HCT116 (cell line): ENCODE measurements at regions not wholly inside any gene's neighbourhood (a gene's known extent, or its start where the extent isn't known, plus 50 kb on each side); places are given as distances from the start of the nearest gene placed in this dataset.

Source experiments
- ATAC-seq: fragments of 200-7000 bp; cut with Tn5 transposase; 2 replicates; pipeline ENCODE4 v1.9.1; 2020; ENCODE audit warnings: mild to moderate bottlenecking, moderate library complexity
- BruUV-seq: library from RNA; stranded (reverse); fragments of 400-500 nt; replicated peaks from 2 replicates; lab custom pipeline; 2021; lab: Mats Ljungman, UMichigan
- CTCF ChIA-PET: fragments of 300-600 bp; sonication (Branson Sonifier 250); formaldehyde crosslinking; loops from one replicate; lab custom pipeline; 2021; ENCODE audit warnings: antibody characterized with exemption; lab: Charles Lee
- POLR2A ChIA-PET: fragments of 300-600, 350-600 bp; sonication (Branson Sonifier 250); formaldehyde crosslinking; loops from one replicate; lab custom pipeline; 2021; ENCODE audit warnings: antibody characterized with exemption; lab: Charles Lee
- RAD21 ChIA-PET, 2 experiments: fragments of 300-600 bp; sonication (Branson Sonifier 250); formaldehyde crosslinking; loops; one replicate each; lab custom pipeline; 2023; ENCODE audit warnings: low total read pairs in 2 of 2; ENCODE audit not compliant: uncharacterized antibody in 2 of 2, unreplicated experiment in 2 of 2, low non-redundant PET in 1 of 2; lab: Charles Lee
- DNase-seq: peaks from one replicate; pipeline ENCODE4 v3.0.0-alpha.2; 2010; ENCODE audit warnings: low read depth, low spot score
- H2AFZ ChIP-seq: fragments of 200-600 bp; shearing (Covaris generic), sonication (generic); 2 replicates; pipeline ENCODE4 v1.6.1; 2017; ENCODE audit warnings: low read depth, mixed run types, mixed read lengths, antibody characterized with exemption, low read length; ENCODE audit not compliant: poor library complexity, severe bottlenecking
- H3K27ac ChIP-seq: 2 replicates; pipeline ENCODE4 v1.5.1; 2012; ENCODE audit warnings: low read depth, low read length
- H3K27me3 ChIP-seq: fragments of 200-600 bp; sonication (generic); 2 replicates; pipeline ENCODE4 v1.6.1; 2016; ENCODE audit warnings: mixed run types, low read length, mixed read lengths; ENCODE audit not compliant: insufficient read depth
- H3K36me3 ChIP-seq, 2 experiments: fragments of 200-500 bp in 1 of 2; fragments of 200-600 bp in 1 of 2; sonication (Bioruptor generic) in 1 of 2; sonication (generic) in 1 of 2; 2 replicates each; pipeline versions ENCODE4 v1.5.1 to v1.6.1; 2014 to 2016; ENCODE audit warnings: low read length in 2 of 2, inconsistent platforms in 1 of 2, mixed read lengths in 1 of 2, mixed run types in 1 of 2; ENCODE audit not compliant: insufficient read depth in 2 of 2, control insufficient read depth in 1 of 2
- H3K4me1 ChIP-seq, 2 experiments: fragments of 200-600 bp in 1 of 2; sonication (generic) in 1 of 2; 2 replicates each; pipeline versions ENCODE4 v1.5.1 to v1.6.1; 2012 to 2017; ENCODE audit warnings: low read length in 2 of 2, inconsistent platforms in 1 of 2, mild to moderate bottlenecking in 1 of 2, mixed read lengths in 1 of 2, mixed run types in 1 of 2, moderate library complexity in 1 of 2; ENCODE audit not compliant: insufficient read depth in 2 of 2, control insufficient read depth in 1 of 2
- H3K4me2 ChIP-seq: fragments of 200-600 bp; sonication (generic); 2 replicates; pipeline ENCODE4 v1.6.1; 2017; ENCODE audit warnings: mixed run types, low read length, mixed read lengths
- H3K4me3 ChIP-seq, 2 experiments: fragments of 200-600 bp in 1 of 2; sonication (generic) in 1 of 2; replicated peaks in 1 of 2; 2 replicates each; pipeline ENCODE4 v1.5.1; 2011 to 2016; ENCODE audit warnings: low read length in 2 of 2, control low read depth in 1 of 2, low read depth in 1 of 2, mild to moderate bottlenecking in 1 of 2, mixed read lengths in 1 of 2, mixed run types in 1 of 2
- H3K79me2 ChIP-seq: fragments of 200-600 bp; sonication (generic); 2 replicates; pipeline ENCODE4 v1.6.1; 2017; ENCODE audit warnings: mild to moderate bottlenecking, mixed run types, low read length, moderate library complexity, mixed read lengths; ENCODE audit not compliant: insufficient read depth
- H3K9ac ChIP-seq: fragments of 200-600 bp; sonication (generic); 2 replicates; pipeline ENCODE4 v1.6.1; 2016; ENCODE audit warnings: low read length, mixed read lengths
- H3K9me2 ChIP-seq: fragments of 200-600 bp; sonication (generic), shearing (Covaris generic); 2 replicates; pipeline ENCODE4 v1.6.1; 2017; ENCODE audit warnings: mixed run types, mild to moderate bottlenecking, moderate library complexity; ENCODE audit not compliant: insufficient read depth
- H3K9me3 ChIP-seq, 2 experiments: fragments of 200-500 bp in 1 of 2; fragments of 200-600 bp in 1 of 2; sonication (Bioruptor generic) in 1 of 2; sonication (generic) in 1 of 2; 2 replicates each; pipeline ENCODE4 v1.6.1; 2014 to 2017; ENCODE audit warnings: low read length in 2 of 2, mixed read lengths in 2 of 2, inconsistent platforms in 1 of 2, low read depth in 1 of 2, mild to moderate bottlenecking in 1 of 2, mixed run types in 1 of 2, moderate library complexity in 1 of 2; ENCODE audit not compliant: control insufficient read depth in 1 of 2, insufficient read depth in 1 of 2
- H4K20me1 ChIP-seq: fragments of 200-600 bp; sonication (generic), shearing (Covaris generic); 2 replicates; pipeline ENCODE4 v1.6.1; 2017; ENCODE audit warnings: mixed run types, mild to moderate bottlenecking, moderate library complexity; ENCODE audit not compliant: insufficient read depth
- ATF3 ChIP-seq: IDR thresholded peaks from 2 replicates; pipeline ENCODE4 v1.6.1; 2012
- CBX3 ChIP-seq: IDR thresholded peaks from 2 replicates; pipeline ENCODE4 v1.6.1; 2012; ENCODE audit warnings: low read depth
- CEBPB ChIP-seq: IDR thresholded peaks from 2 replicates; pipeline ENCODE4 v1.6.1; 2012; ENCODE audit warnings: low read depth
- FOSL1 ChIP-seq: IDR thresholded peaks from 2 replicates; pipeline ENCODE4 v1.6.1; 2012; ENCODE audit warnings: low read depth
- JUND ChIP-seq: IDR thresholded peaks from 2 replicates; pipeline ENCODE4 v1.6.1; 2012
- MAX ChIP-seq: IDR thresholded peaks from 2 replicates; pipeline ENCODE4 v1.6.1; 2012
- POLR2AphosphoS5 ChIP-seq: IDR thresholded peaks from 2 replicates; pipeline ENCODE4 v1.6.1; 2011; ENCODE audit warnings: mild to moderate bottlenecking, low read depth, low read length, moderate library complexity
- SP1 ChIP-seq: IDR thresholded peaks from 2 replicates; pipeline ENCODE4 v1.6.1; 2012; ENCODE audit warnings: low read depth
- YY1 ChIP-seq: IDR thresholded peaks from 2 replicates; pipeline ENCODE4 v1.6.1; 2011; ENCODE audit warnings: low read length, low read depth, moderate library complexity, mild to moderate bottlenecking; ENCODE audit not compliant: insufficient replicate concordance; ENCODE audit errors: extremely low read depth
- ZNF274 ChIP-seq: fragments of 200-500 bp; sonication (Bioruptor generic); IDR thresholded peaks from 2 replicates; pipeline ENCODE4 v1.6.1; 2014; ENCODE audit warnings: mild to moderate bottlenecking, low read depth, low read length, inconsistent platforms
- intact Hi-C: fragments of 100-400 bp; cut with micrococcal nuclease; formaldehyde crosslinking; loops from 2 replicates; pipeline ENCODE4 v1.10.0; 2022

- Histone ChIP-seq H3K27ac (no peak overlapping the region), H3K4me3 (no peak overlapping the region), H3K4me1 (no peaks in the 10 kb centered on the region), H4K20me1 (no peaks in the 10 kb centered on the region), H3K9me3 (peaks cover 5 to 19% of the 10 kb centered on the region in 2 experiments; a peak in 3 of 4 replicates), H3K9ac (no peak overlapping the region), H3K4me2 (no peak overlapping the region), H3K9me2 (no peaks in the 10 kb centered on the region), H3K27me3 (no peaks in the 10 kb centered on the region), H3K36me3 (no peaks in the 10 kb centered on the region), H3K79me2 (no peaks in the 10 kb centered on the region), H2AFZ (no peak overlapping the region)
- BruUV-seq = no TSS peak
- ChIA-PET CTCF (no interaction called here), POLR2A (no interaction called here), RAD21 (no interaction called here)
- DNase-seq (no peak), ATAC-seq (no peak)
- no peak for TF ChIP-seq FOSL1
- TF ChIP-seq JUND = no peak
- intact Hi-C loops = no loop called here
Observed at GRCh38 chr6:92139601-92140000, 1279.8 kb downstream of the EPHA7 start.

GRCh38 chr6:92132957-92133356, 1286.4 kb downstream of the EPHA7 start:
- TF ChIP-seq SP1 (no peak), POLR2AphosphoS5 (no peak), YY1 (no peak), MAX (no peak), ZNF274 (no peak), CBX3 (no peak), CEBPB (no peak), ATF3 (no peak)
- Histone ChIP-seq H3K36me3 (no peaks in the 10 kb centered on the region), H3K9ac (no peak overlapping the region), H3K27ac (no peak overlapping the region), H4K20me1 (no peaks in the 10 kb centered on the region), H2AFZ (no peak overlapping the region), H3K4me2 (no peak overlapping the region), H3K4me3 (no peak overlapping the region), H3K27me3 (no peaks in the 10 kb centered on the region), H3K79me2 (no peaks in the 10 kb centered on the region), H3K9me2 (no peaks in the 10 kb centered on the region), H3K4me1 (no peaks in the 10 kb centered on the region), H3K9me3 (peaks cover 6 to 27% of the 10 kb centered on the region in 2 experiments; a peak in 2 of 4 replicates)
- no TSS peak for BruUV-seq
- CTCF ChIA-PET = no interaction called here
- RAD21 ChIA-PET = no interaction called here
- ATAC-seq (no peak), DNase-seq (no peak)
- intact Hi-C loops = no loop called here
- POLR2A ChIA-PET = no interaction called here
